ENCODE measurements at regions not wholly inside any gene's neighbourhood (a gene's known extent, or its start where the extent isn't known, plus 50 kb on each side); places are given as distances from the start of the nearest gene placed in this dataset.

DNA sequence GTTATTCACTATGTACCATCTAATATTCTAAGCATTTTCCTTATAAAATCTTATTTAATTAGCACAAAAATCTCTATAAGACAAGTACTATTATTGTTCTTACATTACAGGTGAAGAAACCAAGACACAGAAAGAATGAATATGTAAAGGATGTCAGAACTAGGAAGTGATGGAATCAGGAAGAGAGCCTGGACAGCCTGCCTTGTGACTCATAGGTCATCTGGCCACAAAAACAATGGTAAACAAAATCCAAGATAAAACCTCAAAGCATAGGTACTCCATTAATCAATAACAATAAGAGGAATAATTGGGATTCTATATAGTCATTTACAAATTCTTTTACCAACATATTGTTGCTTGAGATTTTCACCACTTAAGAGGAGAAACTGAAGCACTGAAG lies 505.4 kb upstream of the PIK3C3 start:
- no peak for DNase-seq

DNA sequence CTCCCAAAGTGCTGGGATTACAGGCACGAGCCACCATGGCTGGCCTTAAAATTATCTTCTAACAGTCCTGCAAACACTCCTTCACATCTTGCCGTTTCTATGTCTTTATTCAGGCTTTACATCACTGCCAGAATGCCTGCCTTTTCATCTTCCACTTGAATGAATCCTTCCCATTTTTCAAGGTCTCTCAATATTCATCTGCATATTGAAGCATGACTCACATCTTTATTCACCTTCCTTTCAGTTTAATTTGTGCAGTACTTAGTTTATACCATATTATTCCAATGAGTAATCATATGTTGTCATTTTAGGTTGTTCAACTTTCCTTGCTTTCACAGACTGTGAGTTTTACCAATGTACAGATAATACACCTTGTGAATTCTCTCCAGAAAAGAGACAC lies 510.1 kb upstream of the PIK3C3 start:
- DNase-seq, result no peak

DNA sequence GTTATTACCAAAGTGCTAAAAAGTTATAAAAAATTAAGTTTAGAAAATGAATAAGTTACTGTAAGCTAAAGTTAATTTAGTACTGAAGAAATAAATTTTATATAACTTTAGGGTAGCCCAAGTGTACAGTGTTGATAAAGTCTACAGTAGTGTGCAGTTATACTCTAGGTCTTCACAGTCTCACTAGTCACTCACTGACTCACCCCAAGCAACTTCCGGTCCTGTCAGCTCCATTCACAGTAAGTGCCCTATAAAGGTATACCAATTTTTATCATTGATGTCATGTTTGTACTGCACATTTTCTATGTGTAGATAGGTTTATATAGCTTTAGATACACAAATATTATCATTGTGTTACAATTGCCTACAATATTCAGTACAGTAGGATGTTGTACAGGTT lies 518.3 kb upstream of the PIK3C3 start:
- DNase-seq, result no peak

DNA sequence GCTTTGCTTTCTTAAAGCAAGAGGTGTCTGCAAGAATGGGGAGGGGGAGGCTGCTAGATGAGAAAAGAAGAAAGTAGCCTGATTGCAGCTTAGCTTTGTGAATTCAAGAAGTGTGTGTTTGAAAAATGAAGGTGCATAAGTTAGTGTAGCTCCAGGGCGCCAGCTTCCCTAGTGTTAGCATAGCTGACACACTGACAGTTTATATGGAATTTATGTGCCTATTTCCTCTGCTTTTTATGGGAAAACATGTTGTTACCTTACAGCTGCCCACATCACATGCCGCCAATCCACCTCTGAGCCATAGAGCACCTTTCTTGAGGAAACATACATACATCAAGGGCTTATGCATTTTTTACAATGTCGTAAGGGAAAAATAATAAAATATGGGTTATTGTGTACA lies 536.4 kb upstream of the PIK3C3 start:
- DNase-seq, result no peak

DNA sequence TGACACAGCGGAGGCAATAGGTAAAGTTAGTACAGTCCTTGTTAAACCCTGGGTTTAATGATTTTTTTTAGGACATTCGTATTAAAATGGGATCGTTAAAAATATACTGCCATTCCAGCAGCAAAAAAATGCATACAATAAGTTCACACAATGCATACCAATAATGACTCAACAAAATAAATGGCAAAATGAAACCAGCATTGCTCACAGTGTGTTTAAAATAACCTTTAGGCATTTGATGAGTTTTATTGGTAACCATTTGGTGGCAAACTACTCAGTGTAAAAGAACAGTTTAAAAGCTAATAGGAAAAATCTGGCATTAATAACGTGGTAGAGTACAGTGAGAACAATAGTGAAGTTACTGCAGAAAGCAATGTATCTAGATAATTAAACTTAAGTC lies 539.0 kb upstream of the PIK3C3 start:
- no peak for DNase-seq

DNA sequence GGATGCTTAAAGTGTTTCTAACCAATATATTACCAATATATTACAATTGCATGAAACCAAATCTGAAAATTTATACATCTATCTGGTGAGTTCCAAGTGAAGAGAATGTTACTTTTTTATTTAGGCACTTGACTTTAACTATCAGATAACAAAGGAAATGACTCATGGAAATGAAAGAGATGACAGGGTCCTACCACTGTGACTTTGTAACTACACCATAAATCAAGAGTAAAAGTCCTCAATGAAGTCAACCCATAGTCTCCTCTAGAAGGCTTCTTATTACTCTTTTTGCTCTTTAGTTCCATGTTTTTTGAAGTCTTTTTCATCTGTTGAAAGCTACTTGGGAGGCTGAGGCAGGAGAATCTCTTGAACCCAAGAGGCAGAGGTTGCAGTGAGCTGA lies 545.0 kb upstream of the PIK3C3 start:
- no peak for DNase-seq

DNA sequence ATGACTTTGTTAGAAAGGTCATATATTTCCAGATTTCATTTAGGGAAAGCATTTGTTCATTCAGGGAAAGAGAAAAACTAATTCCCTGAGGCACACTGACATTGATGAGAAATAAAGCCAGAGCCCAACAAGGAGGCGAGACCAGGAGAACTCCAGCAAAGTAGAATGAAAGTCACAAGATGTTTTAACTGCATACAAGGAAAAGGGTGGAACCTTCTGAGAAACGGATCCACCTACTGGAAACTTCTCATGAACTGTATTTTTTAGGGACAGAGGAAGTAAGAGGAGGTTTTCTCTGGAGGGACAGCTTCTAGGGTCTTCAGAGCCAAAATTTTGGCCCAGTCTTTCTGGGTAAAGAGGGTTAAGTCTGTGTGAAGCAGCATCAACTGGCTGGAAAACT lies 548.2 kb upstream of the PIK3C3 start:
- DNase-seq, result no peak

DNA sequence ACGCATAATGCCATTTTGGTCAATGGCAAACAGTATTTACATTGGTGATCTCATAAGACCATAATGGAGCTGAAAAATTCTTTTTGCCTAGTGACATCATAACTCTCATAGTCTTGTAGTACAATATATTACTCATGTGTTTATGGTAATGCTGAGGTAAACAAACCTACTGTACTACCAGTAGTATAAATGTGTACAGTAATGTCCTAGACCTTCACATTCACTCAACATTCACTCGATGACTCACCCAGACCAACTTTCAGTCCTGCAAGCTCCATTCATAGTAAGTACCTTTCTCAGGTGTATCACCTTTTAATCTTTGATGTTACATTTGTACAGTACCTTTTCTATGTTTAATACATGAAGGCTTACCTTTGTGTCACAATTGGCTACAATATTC lies 558.2 kb upstream of the PIK3C3 start:
- no peak for DNase-seq

DNA sequence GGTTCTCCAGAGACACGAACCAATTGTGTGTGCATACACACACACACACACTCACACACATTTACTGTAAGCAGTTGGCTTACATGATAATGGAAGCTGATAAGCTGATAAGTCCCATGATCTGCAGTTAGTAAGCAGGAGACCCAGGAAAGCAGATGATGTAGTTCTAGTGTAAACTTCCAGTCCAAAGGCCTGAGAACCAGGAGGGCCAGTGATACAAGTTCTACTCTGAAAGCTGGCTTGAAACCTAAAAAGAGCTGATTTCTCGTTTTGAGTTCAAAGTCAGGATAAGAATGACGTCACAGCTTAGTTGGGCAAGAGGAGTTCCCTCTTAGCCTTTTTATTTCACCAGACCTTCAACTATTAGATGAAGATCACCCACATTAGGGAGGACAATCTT lies 558.8 kb upstream of the PIK3C3 start:
- DNase-seq, result no peak

DNA sequence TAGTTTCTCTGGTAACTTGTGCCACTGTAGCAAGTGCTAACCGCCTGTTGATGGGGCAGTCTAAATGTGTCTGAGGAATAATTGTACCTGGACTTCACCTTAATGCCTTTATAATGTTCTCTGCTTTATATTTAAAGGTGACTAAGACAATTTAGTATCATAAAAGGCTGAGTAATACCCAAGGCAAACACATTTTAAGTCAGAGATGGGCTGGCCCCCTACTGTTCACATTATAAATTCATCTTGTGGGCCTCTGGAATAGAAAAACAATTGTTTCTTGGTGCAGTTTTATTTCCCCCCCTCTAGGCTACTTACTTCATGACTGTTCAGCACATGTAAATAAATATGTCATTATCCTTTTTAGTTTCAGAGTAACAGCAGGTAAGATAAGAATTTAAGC lies 559.3 kb upstream of the PIK3C3 start:
- DNase-seq, result no peak

DNA sequence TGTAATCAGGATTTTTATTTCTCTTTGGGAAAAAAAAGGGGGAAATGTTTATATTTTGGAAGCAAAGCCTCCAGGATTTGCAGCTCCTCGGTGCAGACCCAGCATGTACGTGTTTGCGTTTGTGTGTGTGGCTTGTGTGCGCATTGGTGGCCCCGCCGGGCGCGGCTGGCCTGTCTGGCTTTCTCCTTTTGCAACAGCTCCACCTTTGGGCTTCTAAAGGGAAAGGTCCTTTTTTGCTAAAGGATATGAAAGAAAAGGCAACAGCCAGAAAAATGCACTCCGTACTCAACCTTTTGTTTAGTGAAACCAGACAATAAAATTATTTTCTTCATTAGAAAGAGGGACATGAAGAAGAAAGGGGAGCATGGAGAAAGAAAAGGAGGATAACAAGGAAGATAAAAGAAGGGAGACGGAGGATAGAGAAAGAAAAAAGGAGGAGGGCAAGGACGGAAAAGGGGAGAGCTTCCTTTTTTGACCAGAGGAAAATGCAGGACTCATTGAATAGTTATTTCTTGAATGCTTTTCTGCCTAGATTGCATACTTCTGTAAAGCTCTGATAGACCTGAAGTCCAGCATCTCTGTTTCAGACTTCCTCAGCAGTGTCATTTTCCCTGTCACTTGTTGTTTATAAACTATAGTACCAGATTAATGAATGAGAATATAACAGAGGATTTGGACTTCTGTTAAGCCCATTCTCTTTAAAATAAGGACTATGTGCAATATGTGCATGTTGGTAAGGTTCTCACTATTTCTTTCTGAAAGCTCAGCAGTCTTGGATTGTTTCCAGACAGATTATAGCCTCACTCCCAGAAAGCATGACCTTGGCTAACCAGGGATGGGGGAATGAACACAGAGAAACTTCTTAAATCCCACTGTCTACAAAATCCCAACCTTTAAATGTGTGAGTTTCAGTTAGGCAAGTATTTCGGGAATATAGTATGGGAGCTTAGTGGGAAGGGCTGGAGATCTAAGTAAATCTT lies 563.1 kb upstream of the PIK3C3 start:
- no peak for DNase-seq

DNA sequence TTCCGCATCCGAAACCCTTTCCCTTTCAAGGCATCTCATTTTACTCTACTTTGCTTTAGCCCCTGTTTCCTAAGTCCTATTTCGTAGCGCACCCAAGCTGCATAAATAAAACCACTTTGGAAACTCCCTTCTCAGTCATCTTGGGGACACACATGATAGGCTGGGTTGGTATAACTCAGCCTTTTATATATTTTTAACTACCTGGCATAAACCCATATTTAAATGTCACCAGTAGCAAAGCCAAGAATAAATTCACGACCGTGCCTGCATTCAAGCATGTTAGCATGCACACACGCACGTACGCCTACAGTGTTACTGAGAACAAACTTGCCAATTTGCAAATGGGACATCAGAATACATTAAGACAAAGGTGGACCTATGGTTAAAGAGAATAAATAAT lies 564.7 kb upstream of the PIK3C3 start:
- no peak for DNase-seq

DNA sequence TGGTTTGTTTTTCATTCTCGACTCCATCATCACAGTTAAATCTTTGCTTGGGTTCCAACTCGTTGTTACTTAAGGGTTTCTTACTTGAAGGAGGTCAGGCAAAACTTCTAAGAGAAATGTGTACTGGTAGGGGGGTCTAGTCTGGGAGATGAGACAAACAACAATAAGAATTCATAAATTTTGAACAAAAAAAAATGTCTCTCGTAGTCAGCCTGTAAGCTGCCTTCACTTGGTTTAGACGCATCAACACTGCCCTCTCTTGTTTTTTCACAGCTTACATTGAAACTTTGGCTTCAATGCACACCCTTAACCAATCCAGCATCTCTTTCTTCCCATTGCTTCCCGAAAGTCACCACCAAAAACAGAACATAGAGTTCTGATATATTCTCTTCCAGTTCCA lies 576.4 kb upstream of the PIK3C3 start:
- no peak for DNase-seq

DNA sequence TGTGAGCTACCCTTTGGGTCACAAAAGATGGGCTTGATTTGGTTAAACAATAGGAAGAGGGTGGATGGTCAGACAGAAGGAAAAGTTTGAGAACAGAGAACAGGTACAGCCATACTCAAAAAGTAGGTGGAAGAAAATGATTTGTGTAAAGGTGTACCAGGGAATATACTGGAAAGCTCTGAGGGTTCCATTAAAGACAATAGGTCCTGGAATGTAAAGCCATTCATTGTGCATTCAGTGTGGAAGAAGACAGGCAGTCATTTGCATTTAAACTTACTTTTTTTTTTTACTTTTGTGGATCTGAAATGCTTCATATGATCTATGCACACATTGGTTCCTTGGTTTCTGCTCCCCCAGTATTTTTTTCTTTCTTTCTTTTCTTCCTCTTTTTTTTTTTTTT lies 581.4 kb upstream of the PIK3C3 start:
- no peak for DNase-seq

DNA sequence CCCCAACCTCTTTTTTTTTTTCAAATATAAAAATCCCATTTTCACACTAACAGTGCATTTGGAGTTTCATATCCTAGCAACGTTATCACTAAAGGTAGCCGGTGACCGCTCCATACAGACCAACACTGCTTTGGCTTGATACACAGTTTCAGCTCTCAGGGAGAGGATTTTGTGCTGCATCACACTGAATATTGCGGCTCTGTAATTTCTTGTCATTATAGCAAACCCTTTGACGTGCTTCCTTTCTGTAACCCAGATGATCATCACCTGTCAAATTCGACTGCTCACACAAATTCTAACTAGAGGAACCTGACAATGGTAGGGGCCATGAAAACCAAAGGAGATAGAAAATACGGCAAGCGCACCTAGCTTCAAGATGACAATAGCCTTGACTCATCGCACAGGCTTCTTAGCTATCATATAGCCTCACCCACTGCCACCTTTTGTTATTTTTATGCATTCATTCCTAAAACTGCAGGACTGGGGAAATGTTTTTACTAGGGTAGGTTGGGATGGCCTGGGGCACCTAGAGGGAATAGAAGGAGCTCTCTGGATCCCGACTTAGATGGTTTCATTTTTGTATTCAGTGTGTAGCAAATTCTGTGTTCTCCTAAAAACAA lies 582.9 kb upstream of the PIK3C3 start:
- no peak for DNase-seq

DNA sequence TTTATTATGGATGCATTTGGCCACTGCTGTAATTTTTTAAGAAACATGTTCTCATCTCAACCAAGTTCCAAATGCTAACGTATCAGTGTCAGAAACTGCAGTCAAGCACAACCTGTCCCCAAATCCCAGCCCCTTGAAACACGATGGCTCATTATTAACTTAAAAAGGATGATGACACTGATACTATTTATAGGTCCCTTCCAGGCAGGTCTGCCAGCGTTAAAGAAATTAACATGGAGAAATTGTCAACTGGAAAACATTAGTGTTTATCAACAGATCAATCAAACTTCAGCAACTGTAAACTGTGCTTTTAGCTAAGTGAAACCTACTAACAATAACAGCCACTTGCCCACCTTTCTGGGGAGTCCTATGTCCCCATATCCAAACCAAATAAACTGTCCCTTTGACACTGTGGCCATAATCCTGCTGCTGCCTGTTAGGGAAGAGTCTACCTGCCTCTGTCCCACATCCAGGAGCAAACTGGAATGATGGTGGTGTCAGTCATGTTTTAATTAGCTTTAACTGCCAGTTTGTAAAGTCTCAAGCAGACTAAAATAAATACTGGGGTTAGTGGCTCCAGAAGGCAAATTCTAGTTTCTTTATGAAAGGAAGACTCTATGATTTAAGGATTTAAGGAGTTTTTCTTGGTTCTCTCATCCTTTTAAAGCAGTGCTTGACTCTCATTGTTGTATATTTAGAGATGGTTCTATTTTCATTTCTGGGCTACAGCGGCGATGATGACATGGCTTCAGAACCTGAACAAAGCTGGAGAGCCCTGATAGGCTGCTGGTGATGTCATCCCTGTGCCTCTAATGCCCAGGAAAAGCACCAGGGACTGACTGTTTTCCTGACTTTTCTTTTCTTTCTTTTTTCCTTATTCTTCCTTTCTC lies 583.6 kb upstream of the PIK3C3 start:
- DNase-seq, result no peak

DNA sequence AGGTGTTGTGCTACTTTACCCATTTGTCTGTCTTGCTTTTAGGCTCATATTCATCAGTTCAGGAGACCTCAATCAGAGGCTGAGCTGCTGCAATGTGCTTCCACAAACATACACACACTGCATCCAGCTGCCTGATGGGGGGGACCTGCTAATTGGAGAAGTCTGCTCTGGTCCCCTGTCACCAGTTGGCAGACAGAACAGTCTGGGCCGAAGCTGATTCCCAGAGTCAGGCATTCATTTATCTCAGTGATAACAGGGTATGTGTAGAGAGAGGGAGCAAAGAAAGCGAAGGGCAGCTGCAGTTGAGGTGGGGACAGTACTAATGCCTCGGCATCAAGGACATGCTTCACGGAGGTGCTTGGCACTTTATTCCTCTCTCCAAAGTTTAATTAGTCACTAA lies 584.3 kb upstream of the PIK3C3 start:
- DNase-seq, result no peak

DNA sequence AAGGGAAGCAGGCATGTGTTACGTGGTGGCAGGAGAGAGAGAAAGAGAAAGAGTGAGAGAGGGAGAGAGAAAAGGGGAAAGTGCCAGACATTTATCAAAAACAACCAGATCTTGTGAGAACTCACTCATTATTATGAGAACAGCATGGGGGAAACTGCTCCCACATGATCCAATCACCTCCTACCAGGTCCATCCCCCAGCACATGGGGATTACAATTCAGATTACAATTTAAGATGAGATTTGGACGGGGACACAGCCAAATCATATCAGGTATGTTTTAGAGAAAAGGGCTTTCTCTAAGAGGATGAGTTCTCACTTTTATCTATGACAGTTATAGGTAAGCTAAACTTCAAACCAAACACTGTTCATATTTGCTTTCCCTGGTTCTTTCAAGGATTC lies 597.3 kb upstream of the PIK3C3 start:
- DNase-seq, result no peak

DNA sequence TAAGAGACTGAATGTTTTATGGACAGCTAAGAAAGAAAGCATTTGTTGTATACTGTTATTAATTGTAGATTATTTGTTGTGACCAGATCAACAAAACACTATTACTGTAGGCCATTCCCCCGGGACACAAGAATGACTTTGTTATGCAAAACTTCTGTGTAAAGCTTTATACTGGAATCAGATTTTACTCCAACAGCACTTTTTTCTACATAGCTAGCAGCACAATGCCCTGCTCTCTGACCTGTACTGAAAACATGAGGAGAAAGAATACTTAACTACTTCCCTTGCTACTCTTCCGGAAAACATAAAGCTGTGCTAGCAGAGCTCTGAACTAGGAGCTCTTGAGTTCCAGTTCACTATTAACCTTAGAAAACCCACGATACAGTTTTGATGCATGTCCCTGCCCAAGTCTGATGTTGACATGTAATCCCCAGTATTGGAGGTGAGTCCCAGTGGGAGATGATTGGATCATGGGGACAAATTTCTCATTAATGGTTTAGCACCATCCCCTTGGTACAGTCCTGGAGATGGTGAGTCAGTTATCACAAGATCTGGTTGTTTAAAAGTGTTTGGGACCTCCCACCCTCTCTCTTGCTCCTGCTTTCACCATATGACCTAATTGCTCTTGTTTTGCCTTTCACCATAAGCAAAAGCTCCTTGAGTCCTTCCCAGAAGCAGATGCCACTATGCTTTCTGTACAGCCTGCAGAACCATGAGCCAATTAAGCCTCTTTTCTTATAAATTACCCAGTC lies 601.1 kb upstream of the PIK3C3 start:
- DNase-seq, result no peak

DNA sequence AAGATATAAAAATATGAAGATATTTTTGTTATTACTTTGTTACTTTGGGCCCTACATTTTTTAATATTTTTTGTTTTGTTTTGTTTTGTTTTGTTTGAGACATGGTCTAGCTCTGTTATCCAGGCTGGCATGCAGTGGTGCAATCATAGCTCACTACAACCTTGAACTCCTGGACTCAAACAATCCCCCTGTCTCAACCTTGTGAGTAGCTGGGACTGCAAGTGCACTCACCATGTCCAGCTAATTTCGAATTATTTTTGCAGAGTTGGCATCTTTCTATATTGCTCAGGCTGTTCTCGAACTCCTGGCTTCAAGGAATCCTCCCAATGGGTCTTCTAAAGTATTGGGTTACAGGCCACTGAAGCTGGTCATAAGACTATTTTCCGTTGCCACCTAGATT lies 603.6 kb upstream of the PIK3C3 start:
- DNase-seq, result no peak

DNA sequence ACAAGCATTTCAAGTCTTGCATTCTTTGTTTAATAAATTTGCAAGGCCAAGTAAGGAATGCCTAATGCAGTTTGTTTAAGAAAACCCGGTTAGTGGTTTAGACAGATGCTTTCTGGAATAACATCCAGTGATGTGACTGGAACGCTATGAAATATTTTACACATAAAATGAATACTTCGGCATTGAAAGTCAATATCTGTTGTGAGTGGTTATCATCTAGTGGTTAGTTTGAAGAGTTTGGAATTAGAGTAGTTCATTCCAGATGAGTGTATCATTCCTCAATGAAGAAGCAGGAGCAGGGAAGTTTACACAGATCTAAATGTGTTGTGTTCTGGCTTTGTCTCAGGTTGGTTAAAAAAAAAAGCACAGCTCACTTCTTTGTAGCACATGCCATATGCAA lies 608.0 kb upstream of the PIK3C3 start:
- DNase-seq, result no peak

DNA sequence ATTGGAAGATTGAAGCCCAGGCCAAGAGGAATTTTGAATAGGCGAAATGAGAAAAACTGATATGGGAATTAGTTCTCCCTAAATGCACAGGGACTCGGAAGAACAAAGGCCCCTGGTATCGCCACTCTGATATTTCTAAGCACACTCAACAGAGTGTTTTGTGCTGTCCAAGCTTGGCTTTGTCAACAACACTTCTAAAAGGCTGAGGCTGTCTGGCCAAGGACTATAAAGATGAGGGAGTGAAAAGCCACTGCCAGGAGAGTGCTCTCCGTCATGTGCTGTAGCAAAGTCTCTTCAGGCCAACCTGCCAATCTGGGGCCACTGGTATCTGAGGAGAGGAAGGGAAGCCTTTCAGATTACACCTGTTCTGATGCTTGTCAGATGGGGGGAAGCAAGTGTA lies 611.2 kb upstream of the PIK3C3 start:
- no peak for DNase-seq

DNA sequence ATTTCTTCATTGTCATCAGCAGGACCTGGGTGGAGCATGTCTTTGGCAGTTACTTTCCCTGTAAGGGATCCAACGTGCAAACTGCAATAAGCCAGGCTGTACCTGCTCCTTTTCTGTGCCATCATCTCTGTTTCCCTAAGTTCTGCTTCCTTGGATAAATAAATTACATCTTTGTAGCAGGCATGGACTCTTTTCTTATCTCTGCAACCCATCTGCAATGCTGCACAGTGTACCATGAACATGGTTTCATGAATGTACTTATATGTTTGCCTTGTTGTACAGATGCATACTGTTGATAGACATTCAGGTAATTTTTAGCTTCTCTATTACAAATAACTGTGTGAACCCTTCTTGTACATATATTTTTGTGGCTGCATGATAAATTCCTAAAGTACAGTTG lies 616.7 kb upstream of the PIK3C3 start:
- DNase-seq, result no peak
